HG03575 (cell line): ENCODE measurements at regions not wholly inside any gene's neighbourhood (a gene's known extent, or its start where the extent isn't known, plus 50 kb on each side); places are given as distances from the start of the nearest gene placed in this dataset.
"Not testable (repeated sequence)": the region's sequence is repeated elsewhere in the genome, so short reads cannot be mapped to it uniquely, and the experiment has no call there.

ENCODE experiments used
- ATAC-seq: cut with Tn5 transposase; IDR thresholded peaks from one replicate; pipeline ENCODE4 v1.9.1; 2021; ENCODE audit not compliant: unreplicated experiment, insufficient number of reproducible peaks, low FRiP score; ENCODE audit errors: extremely low read depth

DNA sequence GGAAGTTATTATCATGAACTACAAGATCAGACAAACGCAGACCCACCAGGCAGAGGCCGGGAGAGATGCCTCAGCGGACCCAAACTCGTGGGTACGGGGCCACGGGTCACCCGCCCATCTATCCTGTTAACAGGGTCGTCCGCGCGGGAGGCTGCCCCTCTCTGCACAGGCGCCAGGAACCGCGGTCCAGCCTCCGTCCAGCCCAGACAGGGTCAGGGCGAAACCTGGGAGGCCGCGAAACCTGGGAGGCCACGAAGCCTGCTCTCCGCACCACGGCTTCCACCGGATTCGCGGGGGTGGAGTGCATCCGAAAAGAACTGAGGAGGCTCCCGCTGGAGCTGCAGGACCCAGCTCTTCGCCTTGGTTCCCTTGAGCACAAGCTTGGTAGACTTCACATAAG lies 1760.7 kb upstream of the DEFB115 start:
- not testable (repeated sequence) for ATAC-seq

DNA sequence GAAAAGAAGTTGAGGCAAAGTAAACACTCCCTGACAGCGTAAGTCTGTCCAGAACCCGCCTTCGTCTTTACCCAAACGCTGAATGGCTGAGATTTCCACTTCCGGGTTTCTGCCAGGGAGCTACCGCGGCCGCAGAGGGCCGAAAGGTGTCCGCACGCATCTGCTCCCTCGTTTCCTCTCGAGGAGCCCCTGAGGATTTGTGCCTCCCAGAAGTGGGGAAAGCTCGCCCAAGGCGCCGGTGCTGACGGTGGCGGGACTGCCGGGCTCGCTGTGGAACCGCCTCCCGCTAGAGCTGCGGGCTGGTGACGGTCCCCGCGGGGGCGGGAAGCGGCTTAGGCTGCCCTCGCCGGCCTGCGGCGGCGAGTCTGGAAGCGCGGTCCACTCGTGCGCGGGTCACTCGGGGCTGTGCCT lies 1760.2 kb upstream of the DEFB115 start:
- ATAC-seq: no peak

DNA sequence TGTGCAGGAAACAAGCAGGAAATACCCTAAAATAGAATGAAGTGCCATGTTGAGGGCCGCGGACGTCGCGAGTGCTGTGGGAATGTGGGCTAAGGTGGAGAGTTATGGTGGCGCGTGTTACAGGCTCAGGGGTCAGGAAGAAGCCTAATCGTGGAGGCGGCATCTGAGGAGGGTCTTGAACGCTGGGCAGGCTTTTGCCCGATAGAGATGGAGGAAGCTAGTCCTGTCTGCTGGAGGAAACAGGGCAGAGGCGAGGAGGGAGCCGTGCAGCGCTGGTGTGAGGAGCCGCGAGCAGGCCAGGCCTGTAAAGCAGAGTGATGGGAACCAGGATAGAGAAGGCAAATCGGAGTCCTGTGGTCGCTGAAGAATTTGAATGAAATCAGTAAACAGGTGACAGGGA lies 1759.8 kb upstream of the DEFB115 start:
- ATAC-seq: not testable (repeated sequence)

DNA sequence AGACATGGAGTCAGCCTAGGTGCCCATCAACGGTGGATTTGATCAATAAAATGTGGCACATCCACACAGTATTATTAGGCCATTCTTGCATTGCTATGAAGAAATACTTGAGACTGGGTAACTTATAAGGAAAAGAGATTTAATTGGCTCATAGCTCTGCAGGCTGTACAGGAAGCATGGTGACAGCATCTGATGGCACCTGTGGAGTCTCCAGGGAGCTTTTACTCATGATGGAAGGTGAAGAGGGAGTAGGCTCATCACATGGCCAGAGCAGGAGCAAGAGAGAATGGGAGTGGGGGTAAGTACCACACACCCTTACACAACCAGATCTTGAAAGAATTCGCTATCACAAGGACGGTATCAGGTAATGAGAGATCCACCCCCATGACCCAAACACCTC lies 1756.7 kb upstream of the DEFB115 start:
- ATAC-seq: not testable (repeated sequence)

DNA sequence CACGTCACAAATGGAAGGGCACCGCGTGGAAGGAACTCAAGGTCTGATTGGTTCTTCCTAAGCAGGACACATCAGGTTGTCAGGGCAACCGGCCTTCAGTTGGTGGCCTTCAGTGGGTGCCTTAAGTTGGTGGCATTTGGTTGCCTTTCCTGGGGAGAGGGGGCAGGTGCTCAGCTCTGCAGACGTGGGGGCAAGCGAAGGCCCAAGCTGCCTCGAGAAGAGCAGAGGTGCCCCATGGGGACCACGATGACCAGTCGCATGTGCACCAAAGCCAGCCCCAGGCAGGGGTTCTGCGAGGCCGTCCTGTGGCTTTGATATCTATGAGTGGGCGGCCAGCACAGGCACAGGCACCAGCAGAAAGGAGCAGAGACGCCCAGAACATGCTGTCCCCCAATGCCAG lies 1742.8 kb upstream of the DEFB115 start:
- not testable (repeated sequence) for ATAC-seq

DNA sequence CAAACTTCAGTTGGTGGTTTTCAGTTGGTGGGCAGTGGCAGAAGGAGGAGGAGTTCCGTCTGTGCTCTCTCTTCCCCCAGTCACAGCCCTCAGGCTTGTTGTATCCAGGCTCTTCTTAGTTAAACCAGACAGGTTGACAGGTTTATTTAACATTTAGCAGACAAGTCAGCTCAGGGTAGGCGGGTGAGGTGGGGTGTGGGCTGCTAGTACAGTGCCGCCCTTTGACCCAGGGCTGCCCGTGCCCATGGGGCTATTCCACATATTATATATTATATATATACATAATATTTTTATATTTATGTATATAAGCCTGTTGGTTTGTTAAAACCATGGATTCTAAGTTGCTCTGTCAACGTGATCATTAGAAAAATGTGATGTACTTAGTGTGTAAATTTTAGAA lies 1740.6 kb upstream of the DEFB115 start:
- not testable (repeated sequence) for ATAC-seq

DNA sequence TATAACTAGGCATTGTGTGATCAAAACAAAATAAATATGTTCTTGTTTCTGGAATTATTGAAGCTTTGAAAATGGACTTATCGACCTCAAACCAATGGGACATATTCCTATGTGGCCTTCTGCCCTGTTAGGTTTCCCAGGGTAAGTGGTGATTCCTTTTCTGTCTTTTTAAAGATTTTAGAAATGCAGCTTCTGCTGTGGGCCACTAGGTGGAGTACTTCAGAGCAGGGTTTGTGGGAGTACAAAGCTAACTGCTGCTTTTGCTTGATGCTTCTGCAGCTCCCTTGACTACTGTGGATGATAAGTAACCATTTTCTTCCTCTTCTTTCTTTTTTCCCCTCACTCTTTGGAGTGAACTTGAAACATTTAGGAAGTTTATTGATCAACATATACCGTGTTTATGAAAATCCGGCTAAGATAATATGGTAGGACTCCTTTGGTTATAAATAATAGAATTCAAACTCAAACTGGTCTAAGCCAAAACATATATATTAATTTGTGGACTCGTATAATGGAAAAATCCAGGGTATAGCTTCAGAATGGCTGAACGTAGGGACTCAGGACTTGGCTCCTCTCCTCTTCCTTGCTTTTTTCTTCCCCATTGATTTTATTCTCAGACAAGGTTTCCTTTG lies 1737.7 kb upstream of the DEFB115 start:
- ATAC-seq: not testable (repeated sequence)

DNA sequence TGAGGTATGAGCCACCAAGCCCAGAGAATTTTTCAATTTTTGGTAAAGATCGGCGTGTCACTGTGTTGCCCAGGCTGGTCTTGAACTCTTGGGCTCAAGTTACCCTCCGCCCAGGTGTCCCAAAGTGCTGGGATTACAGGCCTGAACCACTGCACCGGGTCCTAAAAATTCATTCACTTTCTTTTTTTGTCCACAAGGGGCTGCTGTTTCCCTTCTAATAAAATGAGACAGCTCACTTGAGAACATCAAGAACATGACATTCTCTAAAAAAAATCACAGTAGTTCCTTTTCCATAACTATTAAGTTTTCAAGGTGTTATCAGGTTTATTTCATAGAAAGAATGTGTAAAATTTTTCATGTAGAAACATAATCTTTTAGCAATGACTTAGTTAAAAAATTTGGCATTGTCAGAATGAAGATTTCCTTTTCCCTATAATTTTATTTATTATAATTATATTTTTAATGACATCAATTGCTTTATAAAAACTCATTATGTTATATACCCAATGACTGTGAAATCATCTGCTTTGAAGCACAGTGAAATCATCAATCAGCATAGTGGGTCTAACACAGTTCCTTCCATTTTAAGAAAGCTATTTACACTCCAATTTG lies 1723.8 kb upstream of the DEFB115 start:
- not testable (repeated sequence) for ATAC-seq

DNA sequence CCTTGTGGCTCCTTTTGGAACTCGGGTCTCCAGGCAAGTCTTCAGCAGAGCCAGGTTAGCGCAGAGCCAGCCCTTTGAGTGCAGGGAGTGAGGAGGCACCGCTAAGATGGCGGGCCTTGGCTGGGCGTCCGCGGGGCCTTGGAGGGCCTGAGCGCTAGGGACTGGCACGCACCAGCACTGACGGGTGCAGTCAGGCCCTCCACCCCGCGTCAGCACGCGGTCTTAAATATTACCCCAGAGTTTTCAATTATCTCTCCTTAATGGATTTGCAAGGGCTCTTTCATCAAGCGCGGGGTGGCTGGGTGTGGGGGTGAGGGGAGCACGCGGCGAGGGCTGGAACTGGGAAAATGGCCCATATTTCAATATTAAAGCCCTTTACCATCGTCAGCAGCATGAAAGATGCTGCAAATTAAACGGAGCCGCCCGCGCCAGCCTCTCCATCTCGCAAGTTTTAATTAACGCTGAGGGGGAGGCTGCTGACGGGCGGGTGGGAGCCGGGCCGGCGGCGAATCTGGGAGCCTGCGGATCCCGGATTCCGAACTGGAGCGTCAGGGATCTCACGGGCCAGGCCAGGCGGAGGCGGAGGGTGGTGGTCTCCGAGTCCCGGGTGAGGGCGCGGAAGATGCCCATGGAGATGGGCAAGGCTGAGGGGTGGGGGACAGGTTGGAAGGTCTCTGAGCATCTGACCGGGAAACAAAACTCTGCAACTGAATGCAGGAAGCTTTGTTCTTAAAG lies 1690.4 kb upstream of the DEFB115 start:
- not testable (repeated sequence) for ATAC-seq

DNA sequence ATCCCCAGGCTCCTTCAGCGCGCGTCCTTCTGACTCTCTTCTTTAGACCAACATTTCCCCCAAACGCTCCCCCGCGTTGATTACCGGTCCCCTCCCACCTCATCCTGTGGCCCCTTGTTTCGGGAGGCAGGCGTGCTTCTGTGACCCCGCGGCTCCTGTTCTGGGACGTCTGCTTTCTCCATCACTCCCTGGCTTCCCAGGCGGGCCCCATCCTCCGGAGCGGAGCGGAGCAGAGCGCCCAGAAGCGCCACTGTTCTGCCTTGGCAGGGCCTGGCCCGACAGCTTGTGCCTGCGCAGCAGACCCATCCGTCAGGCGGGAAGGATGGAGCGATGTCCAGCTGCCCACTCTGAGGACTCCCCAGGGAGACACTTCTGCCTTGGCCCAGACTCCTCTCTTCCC lies 1689.8 kb upstream of the DEFB115 start:
- not testable (repeated sequence) for ATAC-seq

DNA sequence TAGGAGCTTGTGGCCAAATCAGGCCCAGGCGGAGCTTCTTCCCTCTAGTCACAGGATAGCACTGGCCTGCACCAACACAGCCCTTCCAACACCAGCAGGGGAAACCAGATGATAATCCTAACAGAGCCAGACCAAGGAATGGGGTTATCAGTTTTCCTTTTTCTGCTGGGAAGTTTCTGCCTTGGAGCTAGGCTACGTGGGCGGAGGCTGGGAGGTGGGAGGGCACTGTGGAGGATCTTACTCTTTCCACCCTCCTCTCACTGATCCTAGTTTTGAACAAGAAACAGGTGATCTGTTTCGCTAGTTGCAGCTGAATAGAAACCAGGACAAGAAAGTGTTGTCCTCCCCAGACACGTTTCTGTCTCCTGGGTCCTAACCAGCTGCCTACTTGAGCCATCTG lies 1687.3 kb upstream of the DEFB115 start:
- not testable (repeated sequence) for ATAC-seq

DNA sequence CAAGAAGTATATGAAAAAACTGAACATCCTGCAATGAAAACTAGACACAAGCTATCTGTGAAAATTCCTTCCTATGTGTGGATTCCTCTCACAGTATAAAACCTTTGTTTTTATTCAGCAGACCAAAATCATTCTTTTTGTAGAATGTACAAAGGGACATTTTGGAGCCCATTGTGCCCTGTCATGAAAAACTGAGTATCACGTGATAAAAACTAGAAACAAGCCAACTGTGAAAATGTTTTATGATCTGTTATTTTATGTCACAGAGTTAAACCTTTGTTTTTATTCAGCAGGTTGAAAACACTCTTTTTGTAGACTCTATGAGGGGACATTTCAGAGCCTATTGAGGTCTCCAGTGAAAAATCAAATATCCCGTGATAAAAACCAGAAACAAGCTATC lies 1667.9 kb upstream of the DEFB115 start:
- ATAC-seq: not testable (repeated sequence)

DNA sequence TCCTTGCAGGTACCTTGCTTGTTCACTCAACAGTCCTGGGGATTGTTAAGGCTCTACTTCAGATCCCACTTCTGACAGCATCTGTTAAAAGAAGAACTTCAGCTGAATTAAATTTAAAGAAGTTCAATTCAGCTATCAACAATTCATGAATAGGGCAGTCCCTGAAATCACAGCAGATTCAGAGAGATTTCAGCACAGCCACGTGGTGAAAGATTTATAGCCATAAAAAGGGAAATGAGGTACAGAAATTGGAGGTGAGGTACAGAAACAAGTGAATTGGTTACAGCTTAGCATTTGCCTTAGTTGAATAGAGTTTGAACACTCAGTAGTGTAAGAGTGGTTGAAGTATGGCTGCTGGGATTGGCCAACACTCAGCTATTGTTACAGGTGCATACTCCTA lies 1653.3 kb upstream of the DEFB115 start:
- ATAC-seq: not testable (repeated sequence)

DNA sequence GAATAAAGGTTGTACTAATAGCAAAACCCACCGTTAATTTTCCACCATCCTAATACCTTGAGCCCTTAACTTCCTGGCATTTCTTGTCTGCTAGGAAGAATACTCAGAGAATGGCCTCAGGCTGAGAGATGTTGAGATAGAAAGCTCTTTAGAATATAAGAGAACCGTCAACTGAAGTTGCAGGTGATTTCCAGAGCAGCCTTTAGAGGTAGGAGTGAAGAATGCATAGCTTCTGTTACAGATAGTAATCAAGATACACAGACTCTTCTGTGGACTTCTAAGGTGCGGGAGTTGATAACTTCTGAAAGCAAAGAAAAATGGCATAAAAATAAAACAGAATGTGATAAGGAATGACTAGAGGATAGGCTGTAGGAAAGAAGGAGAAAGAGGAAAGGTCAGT lies 1651.3 kb upstream of the DEFB115 start:
- ATAC-seq: not testable (repeated sequence)

DNA sequence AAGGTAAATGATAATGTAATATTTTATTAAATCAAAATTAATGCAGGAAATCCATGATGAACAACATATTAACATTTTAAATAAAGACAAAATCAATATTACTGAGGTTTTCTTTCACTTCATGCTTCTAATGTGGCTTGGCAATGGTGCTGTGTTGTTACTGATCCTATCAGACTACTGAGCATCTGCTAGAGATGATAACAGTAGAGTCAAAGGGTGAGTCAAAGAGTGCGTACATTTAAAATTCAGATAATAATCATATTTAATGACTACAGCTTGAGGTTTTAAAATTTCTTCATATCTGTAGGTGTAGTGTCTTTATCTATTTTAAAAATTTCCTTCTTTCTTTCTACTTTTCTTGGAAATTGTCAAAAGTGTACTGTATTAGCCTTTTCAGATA lies 1628.1 kb upstream of the DEFB115 start:
- not testable (repeated sequence) for ATAC-seq
